HFFc6 (cell line): ENCODE measurements at regions not wholly inside any gene's neighbourhood (a gene's known extent, or its start where the extent isn't known, plus 50 kb on each side); places are given as distances from the start of the nearest gene placed in this dataset.

Experiments used
- DNase-seq: peaks from one replicate; pipeline ENCODE4 v3.0.0-alpha.2; 2018
- H3K27ac Mint-ChIP-seq: 2 replicates; pipeline ENCODE4 v1.8.0; 2020; ENCODE audit warnings: mild to moderate bottlenecking, mixed read lengths
- H3K27me3 Mint-ChIP-seq: 2 replicates; pipeline ENCODE4 v1.8.0; 2021; ENCODE audit warnings: mild to moderate bottlenecking, moderate library complexity, mixed read lengths; ENCODE audit not compliant: insufficient read depth
- H3K36me3 Mint-ChIP-seq: 2 replicates; pipeline ENCODE4 v1.8.0; 2021; ENCODE audit warnings: low read depth, mixed read lengths
- H3K4me1 Mint-ChIP-seq: 2 replicates; pipeline ENCODE4 v1.8.0; 2020; ENCODE audit warnings: low read depth, mixed read lengths
- H3K4me3 Mint-ChIP-seq: 2 replicates; pipeline ENCODE4 v1.8.0; 2020; ENCODE audit warnings: mild to moderate bottlenecking, moderate library complexity, mixed read lengths
- H3K9me3 Mint-ChIP-seq: 2 replicates; pipeline ENCODE4 v1.8.0; 2020; ENCODE audit warnings: mild to moderate bottlenecking, mixed read lengths
- CTCF ChIP-seq: fragments of 200-600 bp; sonication (generic); IDR thresholded peaks from 2 replicates; pipeline ENCODE4 v1.5.0; 2021; ENCODE audit warnings: antibody characterized with exemption, mild to moderate bottlenecking

GRCh38 chr2:120471166-120471565, 125.2 kb downstream of the INHBB start:
- peak overlapping the region; percentile 99 for H3K27ac Mint-ChIP-seq
- peaks cover 10% of the 10 kb centered on the region for H3K36me3 Mint-ChIP-seq
- peaks cover 13% of the 10 kb centered on the region for H3K9me3 Mint-ChIP-seq
- no peak for DNase-seq
- no peak for TF ChIP-seq CTCF
- H3K4me3 Mint-ChIP-seq: peak overlapping the region; percentile 11; the same call in 1 of the 2 replicates
- no peaks in the 10 kb centered on the region; the same call in 1 of the 2 replicates for H3K27me3 Mint-ChIP-seq
- H3K4me1 Mint-ChIP-seq: peaks cover 44% of the 10 kb centered on the region

GRCh38 chr2:120472031-120472430, 126.1 kb downstream of the INHBB start:
- Mint-ChIP-seq H3K36me3 (peaks cover 10% of the 10 kb centered on the region), H3K4me1 (peaks cover 37% of the 10 kb centered on the region), H3K4me3 (no peak overlapping the region), H3K27me3 (no peaks in the 10 kb centered on the region; the same call in 1 of the 2 replicates), H3K27ac (no peak overlapping the region), H3K9me3 (peaks cover 13% of the 10 kb centered on the region)
- no peak for TF ChIP-seq CTCF
- no peak for DNase-seq

GRCh38 chr2:120472891-120473309, 127.0 kb downstream of the INHBB start:
- Mint-ChIP-seq H3K4me1 (peaks cover 37% of the 10 kb centered on the region), H3K27me3 (peaks cover 4% of the 10 kb centered on the region), H3K4me3 (no peak overlapping the region), H3K27ac (no peak overlapping the region), H3K9me3 (peaks cover 13% of the 10 kb centered on the region), H3K36me3 (peaks cover 10% of the 10 kb centered on the region)
- DNase-seq: no peak
- no peak for TF ChIP-seq CTCF

- Mint-ChIP-seq H3K27ac (no peak overlapping the region), H3K9me3 (peaks cover 13% of the 10 kb centered on the region), H3K27me3 (peaks cover 5% of the 10 kb centered on the region), H3K36me3 (peaks cover 10% of the 10 kb centered on the region), H3K4me3 (no peak overlapping the region), H3K4me1 (peaks cover 35% of the 10 kb centered on the region)
- TF ChIP-seq CTCF: no peak
- DNase-seq: no peak
Observed at GRCh38 chr2:120473522-120474271, 127.8 kb downstream of the INHBB start.

- Mint-ChIP-seq H3K4me3 (no peak overlapping the region), H3K9me3 (peaks cover 13% of the 10 kb centered on the region), H3K27ac (no peak overlapping the region), H3K4me1 (peaks cover 27% of the 10 kb centered on the region), H3K36me3 (peaks cover 10% of the 10 kb centered on the region), H3K27me3 (peaks cover 9% of the 10 kb centered on the region)
- DNase-seq: no peak
- no peak for TF ChIP-seq CTCF
Observed at GRCh38 chr2:120474486-120474885, 128.6 kb downstream of the INHBB start.
